ENCODE measurements at regions not wholly inside any gene's neighbourhood (a gene's known extent, or its start where the extent isn't known, plus 50 kb on each side); places are given as distances from the start of the nearest gene placed in this dataset.

- TF ChIP-seq CTCF (conservative IDR thresholded peaks at IDR 0.05): no peak
- TF ChIP-seq ZFX (IDR thresholded peaks at IDR 0.05): no peak
Observed at GRCh38 chr3:82201316-82201715, 439.9 kb upstream of the GBE1 start.
